Cardiac muscle cell (in vitro differentiated cells and primary cell): ENCODE measurements at regions not wholly inside any gene's neighbourhood (a gene's known extent, or its start where the extent isn't known, plus 50 kb on each side); places are given as distances from the start of the nearest gene placed in this dataset.
A peak's percentile ranks its signal among the peaks of the same experiment; 100 is the strongest.
"Not testable (repeated sequence)": the region's sequence is repeated elsewhere in the genome, so short reads cannot be mapped to it uniquely, and the experiment has no call there.

Experiments
- DNase-seq, 2 donors: peaks; one replicate each; pipeline versions ENCODE4 v3.0.0 to v3.0.0-alpha.2; 2010 to 2017; ENCODE audit warnings: low read depth in 1 of 2, low spot score in 1 of 2
- H3K27ac ChIP-seq: fragments of 200-600 bp; sonication (generic); 2 replicates; pipeline ENCODE4 v1.5.1; 2016
- H3K27me3 ChIP-seq: fragments of 200-600 bp; sonication (generic); 2 replicates; pipeline ENCODE4 v1.6.0; 2016; ENCODE audit warnings: control low read depth
- H3K36me3 ChIP-seq: fragments of 200-600 bp; sonication (generic); 2 replicates; pipeline ENCODE4 v1.5.1; 2016; ENCODE audit warnings: control low read depth
- H3K4me1 ChIP-seq: fragments of 200-600 bp; sonication (generic); 2 replicates; pipeline ENCODE4 v1.8.1; 2017; ENCODE audit warnings: low read depth, mild to moderate bottlenecking, mixed run types
- H3K4me3 ChIP-seq: fragments of 200-600 bp; sonication (generic); 2 replicates; pipeline ENCODE4 v1.5.1; 2016; ENCODE audit warnings: mild to moderate bottlenecking
- H3K9me3 ChIP-seq: fragments of 200-600 bp; sonication (generic); 2 replicates; pipeline ENCODE4 v1.5.1; 2017; ENCODE audit warnings: low read depth, mild to moderate bottlenecking, control low read depth
- TF ChIP-seq, protein P1 (sequence below): IDR thresholded peaks from 2 replicates; pipeline ENCODE4 v1.5.1; 2012; ENCODE audit warnings: low read depth, mild to moderate bottlenecking, low read length

DNA sequence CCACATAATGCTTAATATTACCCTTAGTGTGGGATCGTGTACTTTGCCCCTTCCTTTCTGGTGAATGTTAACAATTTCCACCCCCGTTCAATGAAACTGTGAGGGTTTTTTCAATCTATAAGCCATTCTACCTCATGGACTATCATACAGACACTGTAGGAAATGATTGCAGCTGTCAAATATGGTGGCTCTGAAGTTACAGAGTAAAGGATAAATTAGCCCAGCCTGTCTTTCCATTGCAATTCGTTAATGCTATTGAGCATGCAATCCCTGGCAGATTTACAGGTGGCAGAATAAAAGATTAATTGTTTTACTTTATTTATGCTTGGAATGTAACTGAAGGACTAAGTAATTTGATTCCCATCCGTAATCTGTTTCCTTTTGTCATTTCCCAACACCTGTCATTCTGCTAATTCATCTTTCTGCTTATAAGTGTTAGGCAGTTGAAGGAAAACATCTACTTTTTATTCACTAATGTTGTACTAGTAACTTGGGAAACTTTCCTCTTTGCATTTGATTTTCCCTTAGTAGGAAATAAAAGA, 1211.6 kb upstream of the LRRN3 start:
- H3K36me3 ChIP-seq: no peaks in the 10 kb centered on the region

DNA sequence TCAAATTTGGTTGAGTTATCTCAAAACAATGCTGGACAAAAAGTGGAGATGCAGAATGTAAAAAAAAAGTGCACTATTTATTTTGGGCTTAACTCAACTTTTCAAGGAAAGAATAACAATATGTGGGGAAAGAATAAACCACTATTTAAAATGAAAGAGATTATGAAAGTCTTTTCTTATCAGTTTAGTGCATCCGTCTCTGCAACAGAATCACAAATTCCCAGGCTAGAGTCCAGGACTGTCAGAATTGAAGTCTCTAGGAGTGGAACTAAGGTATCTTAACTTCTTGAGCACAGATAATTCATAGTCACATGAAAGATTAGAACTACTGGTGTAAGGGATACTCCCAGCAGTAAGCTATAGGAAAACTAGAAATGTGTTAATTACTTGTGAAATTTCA, 1200.3 kb upstream of the LRRN3 start:
- TF ChIP-seq, protein P1, sequence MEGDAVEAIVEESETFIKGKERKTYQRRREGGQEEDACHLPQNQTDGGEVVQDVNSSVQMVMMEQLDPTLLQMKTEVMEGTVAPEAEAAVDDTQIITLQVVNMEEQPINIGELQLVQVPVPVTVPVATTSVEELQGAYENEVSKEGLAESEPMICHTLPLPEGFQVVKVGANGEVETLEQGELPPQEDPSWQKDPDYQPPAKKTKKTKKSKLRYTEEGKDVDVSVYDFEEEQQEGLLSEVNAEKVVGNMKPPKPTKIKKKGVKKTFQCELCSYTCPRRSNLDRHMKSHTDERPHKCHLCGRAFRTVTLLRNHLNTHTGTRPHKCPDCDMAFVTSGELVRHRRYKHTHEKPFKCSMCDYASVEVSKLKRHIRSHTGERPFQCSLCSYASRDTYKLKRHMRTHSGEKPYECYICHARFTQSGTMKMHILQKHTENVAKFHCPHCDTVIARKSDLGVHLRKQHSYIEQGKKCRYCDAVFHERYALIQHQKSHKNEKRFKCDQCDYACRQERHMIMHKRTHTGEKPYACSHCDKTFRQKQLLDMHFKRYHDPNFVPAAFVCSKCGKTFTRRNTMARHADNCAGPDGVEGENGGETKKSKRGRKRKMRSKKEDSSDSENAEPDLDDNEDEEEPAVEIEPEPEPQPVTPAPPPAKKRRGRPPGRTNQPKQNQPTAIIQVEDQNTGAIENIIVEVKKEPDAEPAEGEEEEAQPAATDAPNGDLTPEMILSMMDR: no peak
- no peak overlapping the region for H3K4me3 ChIP-seq
- no peaks in the 10 kb centered on the region for H3K36me3 ChIP-seq
- DNase-seq: peak in 1 of 2 donors; percentile 17
- no peaks in the 10 kb centered on the region for H3K4me1 ChIP-seq
- H3K9me3 ChIP-seq: no peaks in the 10 kb centered on the region
- no peak overlapping the region for H3K27ac ChIP-seq
- no peaks in the 10 kb centered on the region for H3K27me3 ChIP-seq

More for the DNA sequence above, 1211.6 kb upstream of the LRRN3 start:
- Histone ChIP-seq H3K4me1 (no peaks in the 10 kb centered on the region), H3K4me3 (no peak overlapping the region), H3K9me3 (no peaks in the 10 kb centered on the region), H3K27ac (no peak overlapping the region), H3K27me3 (no peaks in the 10 kb centered on the region)
- TF ChIP-seq, protein P1: no peak
- DNase-seq: no peak

DNA sequence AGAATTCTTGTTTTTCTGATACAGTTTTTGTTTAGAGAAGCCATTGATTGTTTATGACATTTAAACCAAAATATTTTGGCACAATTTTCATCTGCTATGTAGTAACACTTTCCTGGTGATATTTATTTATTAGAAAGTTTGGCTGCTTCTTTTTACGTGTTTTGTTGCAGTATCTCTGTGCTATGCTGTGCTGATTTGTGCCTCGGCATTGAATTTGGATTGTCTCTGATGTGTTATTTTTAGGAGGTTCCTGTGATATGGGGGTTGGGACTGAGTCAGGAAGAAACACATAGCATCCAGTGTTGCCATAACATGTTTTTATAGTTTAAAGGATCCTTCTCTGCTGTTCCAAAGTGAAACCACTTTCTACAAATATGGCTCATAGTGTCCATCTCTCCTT, 1197.7 kb upstream of the LRRN3 start:
- Histone ChIP-seq H3K4me1 (no peaks in the 10 kb centered on the region), H3K36me3 (no peaks in the 10 kb centered on the region), H3K4me3 (no peak overlapping the region), H3K27me3 (no peaks in the 10 kb centered on the region), H3K27ac (no peak overlapping the region), H3K9me3 (no peaks in the 10 kb centered on the region)
- DNase-seq: peak in 1 of 2 donors; percentile 1
- TF ChIP-seq, protein P1: no peak

DNA sequence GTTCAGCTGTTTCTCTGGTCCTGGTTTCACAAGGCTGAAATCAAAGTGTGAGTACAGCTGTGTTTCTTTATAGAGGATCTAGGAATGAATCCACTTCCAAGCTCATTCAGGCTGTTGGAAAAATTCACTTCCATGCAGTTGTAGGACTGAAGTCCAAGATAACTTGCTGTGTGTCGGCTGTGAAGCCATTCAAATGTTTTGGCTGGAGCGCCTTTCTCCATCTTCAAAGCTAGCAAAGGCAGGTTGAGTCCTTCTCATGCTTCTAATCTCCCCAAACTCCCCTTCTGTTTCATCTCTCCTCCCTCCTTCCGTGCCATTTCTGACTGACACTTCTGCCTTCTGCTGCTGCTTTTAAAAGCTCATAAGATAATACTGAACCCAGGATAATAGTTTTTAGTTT, 1195.4 kb upstream of the LRRN3 start:
- H3K27me3 ChIP-seq: no peaks in the 10 kb centered on the region
- DNase-seq: peak in 1 of 2 donors; percentile 7
- H3K36me3 ChIP-seq: no peaks in the 10 kb centered on the region
- H3K9me3 ChIP-seq: no peaks in the 10 kb centered on the region
- no peak overlapping the region for H3K4me3 ChIP-seq
- no peak overlapping the region for H3K27ac ChIP-seq
- TF ChIP-seq, protein P1: no peak
- no peaks in the 10 kb centered on the region for H3K4me1 ChIP-seq

DNA sequence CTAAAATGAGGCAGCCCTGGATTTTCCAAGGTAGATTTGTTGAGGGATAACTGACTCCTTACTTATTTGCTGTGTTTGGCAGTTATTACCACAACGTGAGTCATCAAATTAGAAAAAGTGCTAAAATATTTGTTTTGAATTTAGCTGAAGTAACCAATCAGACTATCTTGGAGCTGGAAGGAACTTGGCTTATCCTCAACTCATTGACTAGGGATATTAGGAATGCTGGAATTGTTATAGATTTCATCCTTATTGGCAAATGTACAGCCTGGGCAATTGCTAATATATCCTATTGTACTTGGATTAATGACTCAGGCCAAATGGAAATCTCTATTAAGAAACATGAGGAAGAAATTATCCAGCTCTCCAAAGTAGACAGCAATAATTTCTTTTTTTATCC, 1189.0 kb upstream of the LRRN3 start:
- Histone ChIP-seq H3K4me3 (no peak overlapping the region), H3K27ac (no peak overlapping the region), H3K9me3 (no peaks in the 10 kb centered on the region), H3K36me3 (no peaks in the 10 kb centered on the region), H3K4me1 (no peaks in the 10 kb centered on the region), H3K27me3 (no peaks in the 10 kb centered on the region)
- no peak for DNase-seq
- TF ChIP-seq, protein P1: no peak

DNA sequence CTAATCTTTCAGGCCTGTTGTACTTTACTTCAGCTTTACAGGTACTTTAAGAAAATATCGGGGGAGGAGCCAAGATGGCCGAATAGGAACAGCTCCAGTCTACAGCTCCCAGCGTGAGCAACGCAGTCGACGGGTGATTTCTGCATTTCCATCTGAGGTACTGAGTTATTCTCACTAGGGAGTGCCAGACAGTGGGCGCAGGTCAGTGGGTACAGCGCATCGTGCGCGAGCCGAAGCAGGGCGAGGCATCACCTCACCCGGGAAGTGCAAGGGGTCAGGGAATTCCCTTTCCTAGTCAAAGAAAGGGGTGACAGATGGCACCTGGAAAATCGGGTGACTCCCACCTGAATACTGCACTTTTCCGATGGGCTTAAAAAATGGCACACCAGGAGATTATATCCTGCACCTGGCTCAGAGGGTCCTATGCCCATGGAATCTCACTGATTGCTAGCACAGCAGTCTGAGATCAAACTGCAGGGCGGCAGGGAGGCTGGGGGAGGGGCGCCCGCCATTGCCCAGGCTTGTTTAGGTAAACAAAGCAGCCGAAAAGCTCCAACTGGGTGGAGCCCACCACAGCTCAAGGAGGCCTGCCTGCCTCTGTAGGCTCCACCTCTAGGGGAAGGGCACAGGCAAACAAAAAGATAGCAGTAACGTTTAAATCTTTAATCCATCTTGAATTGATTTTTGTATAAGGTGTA, 1185.4 kb upstream of the LRRN3 start:
- H3K9me3 ChIP-seq, H3K36me3 ChIP-seq, H3K27ac ChIP-seq, H3K27me3 ChIP-seq, DNase-seq, H3K4me3 ChIP-seq, H3K4me1 ChIP-seq: not testable (repeated sequence)
